ENCODE measurements at regions not wholly inside any gene's neighbourhood (a gene's known extent, or its start where the extent isn't known, plus 50 kb on each side); places are given as distances from the start of the nearest gene placed in this dataset.

DNA sequence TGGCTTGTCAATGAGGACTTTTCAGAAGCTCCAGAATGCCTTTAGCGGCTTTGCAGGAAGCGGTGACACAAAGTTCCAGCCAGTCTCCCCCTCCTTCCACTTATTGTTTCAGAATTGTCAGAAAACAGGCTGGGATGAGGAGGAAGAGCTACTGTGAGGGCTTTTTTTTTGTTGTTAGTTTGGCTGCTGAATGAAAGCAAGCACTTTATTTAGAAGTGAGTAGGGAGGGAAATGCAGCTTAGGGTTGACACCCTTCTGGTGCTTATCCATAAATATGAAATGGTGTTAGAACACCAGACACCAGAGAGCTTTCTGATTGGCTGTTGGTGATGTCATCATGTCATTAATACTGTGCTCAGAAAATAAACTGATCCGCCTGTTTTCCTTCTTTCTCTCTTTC, 251.5 kb downstream of the SOX4 start:
- H3K27ac ChIP-seq (ENCODE audit: low read length) = peak overlapping the region; percentile 88
- 0 out of 2 replicates have a peak overlapping the region, but pooled peaks have one; percentile 10 for H2AFZ ChIP-seq (ENCODE audit: low read depth, low read length)
- no peak overlapping the region for H3K4me3 ChIP-seq (ENCODE audit: low read depth in 1 of 2, low read length in 2 of 2)
- H3K27me3 ChIP-seq (ENCODE audit: insufficient read depth, low read length, poor library complexity) = no peaks in the 10 kb centered on the region
- ATAC-seq (ENCODE audit: insufficient read depth, low read depth) (no peak), DNase-seq (no peak)
- H3K9ac ChIP-seq (ENCODE audit: low read depth, low read length) = 0 out of 2 replicates have a peak overlapping the region, but pooled peaks have one; percentile 14
- H3K9me3 ChIP-seq (ENCODE audit: insufficient read depth, low read length, severe bottlenecking) = no peaks in the 10 kb centered on the region
- H3K36me3 ChIP-seq (ENCODE audit: insufficient read depth, low read length) = no peaks in the 10 kb centered on the region
- no peaks in the 10 kb centered on the region for H4K20me1 ChIP-seq (ENCODE audit: insufficient read depth, low read length)
- no peak overlapping the region for H3K4me2 ChIP-seq (ENCODE audit: insufficient read depth, low read length)
- H3K4me1 ChIP-seq (ENCODE audit: insufficient read depth, low read length) = peaks cover 68% of the 10 kb centered on the region
- peaks cover 28% of the 10 kb centered on the region for H3K79me2 ChIP-seq (ENCODE audit: insufficient read depth, low read length)
- TF ChIP-seq, protein P1, sequence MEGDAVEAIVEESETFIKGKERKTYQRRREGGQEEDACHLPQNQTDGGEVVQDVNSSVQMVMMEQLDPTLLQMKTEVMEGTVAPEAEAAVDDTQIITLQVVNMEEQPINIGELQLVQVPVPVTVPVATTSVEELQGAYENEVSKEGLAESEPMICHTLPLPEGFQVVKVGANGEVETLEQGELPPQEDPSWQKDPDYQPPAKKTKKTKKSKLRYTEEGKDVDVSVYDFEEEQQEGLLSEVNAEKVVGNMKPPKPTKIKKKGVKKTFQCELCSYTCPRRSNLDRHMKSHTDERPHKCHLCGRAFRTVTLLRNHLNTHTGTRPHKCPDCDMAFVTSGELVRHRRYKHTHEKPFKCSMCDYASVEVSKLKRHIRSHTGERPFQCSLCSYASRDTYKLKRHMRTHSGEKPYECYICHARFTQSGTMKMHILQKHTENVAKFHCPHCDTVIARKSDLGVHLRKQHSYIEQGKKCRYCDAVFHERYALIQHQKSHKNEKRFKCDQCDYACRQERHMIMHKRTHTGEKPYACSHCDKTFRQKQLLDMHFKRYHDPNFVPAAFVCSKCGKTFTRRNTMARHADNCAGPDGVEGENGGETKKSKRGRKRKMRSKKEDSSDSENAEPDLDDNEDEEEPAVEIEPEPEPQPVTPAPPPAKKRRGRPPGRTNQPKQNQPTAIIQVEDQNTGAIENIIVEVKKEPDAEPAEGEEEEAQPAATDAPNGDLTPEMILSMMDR (IDR thresholded peaks at IDR 0.05; ENCODE audit: borderline replicate concordance, extremely low read depth, low read length, poor library complexity, severe bottlenecking) = no peak
- no peak for TF ChIP-seq EZH2 (IDR thresholded peaks at IDR 0.05; ENCODE audit: borderline replicate concordance, low read depth, low read length, severe bottlenecking)

DNA sequence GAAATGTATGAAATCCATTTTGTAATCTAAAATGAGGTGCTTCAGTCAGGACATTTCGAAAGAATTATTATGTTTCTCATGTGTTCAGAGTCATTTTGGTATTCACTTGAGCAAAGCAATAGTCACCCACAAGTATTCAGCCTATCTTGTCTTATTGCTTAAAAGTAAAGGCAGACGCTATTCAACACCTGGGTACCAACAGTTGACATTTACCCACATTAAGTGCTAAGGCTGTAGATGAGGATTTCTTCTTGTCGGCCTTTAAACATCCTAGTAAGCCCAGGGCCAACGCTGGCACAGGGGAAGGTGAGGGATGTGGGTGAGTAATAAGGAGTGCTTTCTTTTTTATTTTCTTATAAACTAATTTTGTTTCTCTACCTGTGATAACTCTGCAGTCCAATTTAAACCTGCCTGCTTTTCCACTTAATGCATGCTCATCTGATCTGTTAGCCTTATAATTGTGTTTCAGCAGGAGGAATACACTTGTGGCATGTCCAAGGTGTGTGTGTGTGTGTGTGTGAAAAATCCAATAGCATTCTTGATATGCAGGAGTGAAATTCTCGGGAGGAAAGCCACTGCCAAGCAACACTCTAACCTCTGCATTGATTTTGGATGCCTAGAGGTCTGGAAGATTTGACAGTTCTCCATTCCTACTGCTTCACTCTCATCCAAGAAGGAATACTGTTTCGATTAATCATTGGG, 252.0 kb downstream of the SOX4 start:
- H3K9ac ChIP-seq (ENCODE audit: low read depth, low read length) = 0 out of 2 replicates have a peak overlapping the region, but pooled peaks have one; percentile 14
- no peaks in the 10 kb centered on the region for H3K27me3 ChIP-seq (ENCODE audit: insufficient read depth, low read length, poor library complexity)
- ATAC-seq (ENCODE audit: insufficient read depth, low read depth) (no peak), DNase-seq (no peak)
- H3K4me2 ChIP-seq (ENCODE audit: insufficient read depth, low read length) = no peak overlapping the region
- H4K20me1 ChIP-seq (ENCODE audit: insufficient read depth, low read length) = no peaks in the 10 kb centered on the region
- no peak overlapping the region for H2AFZ ChIP-seq (ENCODE audit: low read depth, low read length)
- H3K36me3 ChIP-seq (ENCODE audit: insufficient read depth, low read length) = no peaks in the 10 kb centered on the region
- no peak overlapping the region for H3K4me3 ChIP-seq (ENCODE audit: low read depth in 1 of 2, low read length in 2 of 2)
- TF ChIP-seq, protein P1 (IDR thresholded peaks at IDR 0.05; ENCODE audit: borderline replicate concordance, extremely low read depth, low read length, poor library complexity, severe bottlenecking) = no peak
- TF ChIP-seq EZH2 (IDR thresholded peaks at IDR 0.05; ENCODE audit: borderline replicate concordance, low read depth, low read length, severe bottlenecking) = no peak
- peaks cover 68% of the 10 kb centered on the region for H3K4me1 ChIP-seq (ENCODE audit: insufficient read depth, low read length)
- peak overlapping the region; percentile 88 for H3K27ac ChIP-seq (ENCODE audit: low read length)
- H3K79me2 ChIP-seq (ENCODE audit: insufficient read depth, low read length) = peaks cover 28% of the 10 kb centered on the region
- H3K9me3 ChIP-seq (ENCODE audit: insufficient read depth, low read length, severe bottlenecking) = no peaks in the 10 kb centered on the region

DNA sequence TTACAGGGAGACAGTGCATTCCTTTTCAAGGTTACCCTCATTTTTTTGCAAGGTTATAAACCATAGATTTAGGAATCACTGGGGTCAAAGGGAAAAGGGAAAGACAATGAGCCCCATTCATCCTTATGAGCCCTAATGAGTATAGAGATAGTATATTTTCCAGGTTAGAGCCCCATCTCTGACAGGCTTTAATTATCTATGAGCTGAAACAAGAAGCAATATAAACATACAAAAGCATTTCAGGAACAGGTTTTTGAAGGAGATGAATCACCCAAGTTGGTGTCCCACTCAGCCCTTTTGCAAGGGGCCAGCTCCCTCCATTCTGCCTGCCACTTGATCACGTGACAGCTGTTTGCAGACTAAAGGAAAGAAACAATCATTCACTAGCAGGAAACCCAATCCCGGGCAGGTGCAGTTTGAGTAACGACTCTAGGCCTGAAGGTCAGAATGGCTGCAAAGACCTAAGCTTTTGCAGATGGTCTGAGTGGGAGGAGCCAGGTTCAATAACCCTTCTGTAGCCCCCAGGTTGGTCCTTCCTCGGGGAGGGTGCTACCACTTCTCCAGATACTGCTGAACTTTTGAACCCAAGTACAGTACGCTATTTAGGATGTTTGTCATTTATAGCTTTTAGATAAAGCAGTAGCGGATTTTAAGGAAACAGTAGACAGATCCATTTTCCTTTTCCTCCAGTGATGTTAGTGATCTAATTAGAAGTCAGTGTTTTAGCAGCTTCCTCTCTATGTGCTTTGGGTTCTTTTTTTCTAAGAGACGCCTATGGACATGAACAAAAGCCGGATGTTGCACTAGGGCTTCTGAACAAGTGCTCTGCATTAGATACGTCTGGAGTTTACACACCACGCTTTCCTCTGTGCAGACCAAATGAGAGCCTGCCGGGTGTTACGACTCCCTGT, 253.2 kb downstream of the SOX4 start:
- DNase-seq = peak; percentile 74
- ATAC-seq (ENCODE audit: insufficient read depth, low read depth) = peak; percentile 61
- Histone ChIP-seq H3K4me1 (ENCODE audit: insufficient read depth, low read length) (peaks cover 71% of the 10 kb centered on the region), H3K27me3 (ENCODE audit: insufficient read depth, low read length, poor library complexity) (no peaks in the 10 kb centered on the region), H3K9me3 (ENCODE audit: insufficient read depth, low read length, severe bottlenecking) (no peaks in the 10 kb centered on the region), H3K79me2 (ENCODE audit: insufficient read depth, low read length) (peaks cover 28% of the 10 kb centered on the region), H2AFZ (ENCODE audit: low read depth, low read length) (peak overlapping the region; percentile 57), H3K36me3 (ENCODE audit: insufficient read depth, low read length) (no peaks in the 10 kb centered on the region), H3K4me2 (ENCODE audit: insufficient read depth, low read length) (peak overlapping the region; percentile 49), H3K9ac (ENCODE audit: low read depth, low read length) (peak overlapping the region; percentile 44), H3K27ac (ENCODE audit: low read length) (peak overlapping the region; percentile 88), H4K20me1 (ENCODE audit: insufficient read depth, low read length) (no peaks in the 10 kb centered on the region), H3K4me3 (ENCODE audit: low read depth in 1 of 2, low read length in 2 of 2) (peak overlapping the region in 1 of 2 experiments; percentile 6; a peak in 1 of 4 replicates)
- TF ChIP-seq, protein P1 (IDR thresholded peaks at IDR 0.05; ENCODE audit: borderline replicate concordance, extremely low read depth, low read length, poor library complexity, severe bottlenecking) = no peak
- no peak for TF ChIP-seq EZH2 (IDR thresholded peaks at IDR 0.05; ENCODE audit: borderline replicate concordance, low read depth, low read length, severe bottlenecking)
